ENCODE measurements at regions not wholly inside any gene's neighbourhood (a gene's known extent, or its start where the extent isn't known, plus 50 kb on each side); places are given as distances from the start of the nearest gene placed in this dataset.

- TF ChIP-seq EZH2 (IDR thresholded peaks at IDR 0.05; ENCODE audit: low read depth, unreplicated experiment), result no peak
- TF ChIP-seq EZH2phosphoT487 (IDR thresholded peaks at IDR 0.05; ENCODE audit: unreplicated experiment), result no peak
- no peak for TF ChIP-seq ZNF331 (CRISPR knock-in tag; IDR thresholded peaks at IDR 0.05; ENCODE audit: low read depth)
- 0 out of 2 replicates have a peak, but pooled peaks have one; percentile 20 for TF ChIP-seq CREB1 (CRISPR knock-in tag; IDR thresholded peaks at IDR 0.05; ENCODE audit: low read depth)
These were observed 451.3 kb downstream of the NAF1 start (continued) for GRCh38 chr4:162715401-162715800.

GRCh38 chr4:162707962-162708361 lies 458.7 kb downstream of the NAF1 start:
- Mint-ChIP-seq H3K4me1 (no peaks in the 10 kb centered on the region), H3K4me3 (no peak overlapping the region), H3K36me3 (ENCODE audit: low read depth) (peaks cover 38% of the 10 kb centered on the region), H3K27ac (no peak overlapping the region), H3K9me3 (peaks cover 46% of the 10 kb centered on the region), H3K27me3 (ENCODE audit: insufficient read depth, low read depth, poor library complexity) (peaks cover 7% of the 10 kb centered on the region)
- Histone ChIP-seq H3K27me3 (ENCODE audit: insufficient read depth) (no peaks in the 10 kb centered on the region), H3K79me2 (replicated peaks; ENCODE audit: insufficient read depth) (no peaks in the 10 kb centered on the region), H4K20me1 (replicated peaks; ENCODE audit: insufficient read depth) (no peaks in the 10 kb centered on the region), H3K4me2 (no peak overlapping the region), H3K36me3 (ENCODE audit: insufficient read depth) (0 out of 2 replicates have a peak, but pooled peaks cover 2% of the 10 kb centered on the region), H3K4me1 (ENCODE audit: insufficient read depth) (no peaks in the 10 kb centered on the region), H2AFZ (no peak overlapping the region), H3K9me2 (ENCODE audit: insufficient read depth) (no peaks in the 10 kb centered on the region), H3K4me3 (no peak overlapping the region), H3F3A (replicated peaks; ENCODE audit: low read depth) (no peaks in the 10 kb centered on the region), H3K27ac (ENCODE audit: low read depth) (no peak overlapping the region)
- no peak for DNase-seq (ENCODE audit: low spot score)
- TF ChIP-seq ZNF462 (CRISPR knock-in tag; IDR thresholded peaks at IDR 0.05), result no peak
- TF ChIP-seq EZH2 (IDR thresholded peaks at IDR 0.05; ENCODE audit: low read depth, unreplicated experiment), result no peak
- TF ChIP-seq JUNB (IDR thresholded peaks at IDR 0.05; ENCODE audit: unreplicated experiment), result no peak
- TF ChIP-seq STAT1 (IDR thresholded peaks at IDR 0.05; ENCODE audit: unreplicated experiment), result no peak
- TF ChIP-seq REST (IDR thresholded peaks at IDR 0.05; ENCODE audit: unreplicated experiment), result no peak
- no peak for TF ChIP-seq NANOG (IDR thresholded peaks at IDR 0.05; ENCODE audit: borderline replicate concordance)
- TF ChIP-seq CREB1 (CRISPR knock-in tag; IDR thresholded peaks at IDR 0.05; ENCODE audit: low read depth), result no peak
- no peak for TF ChIP-seq ZNF114 (CRISPR knock-in tag; IDR thresholded peaks at IDR 0.05)
- no peak for TF ChIP-seq POLR2AphosphoS5 (IDR thresholded peaks at IDR 0.05; ENCODE audit: low read depth)
- no peak for TF ChIP-seq ZNF331 (CRISPR knock-in tag; IDR thresholded peaks at IDR 0.05; ENCODE audit: low read depth)
- TF ChIP-seq EZH2phosphoT487 (IDR thresholded peaks at IDR 0.05; ENCODE audit: unreplicated experiment), result no peak
- no peak for TF ChIP-seq CTCF (conservative IDR thresholded peaks at IDR 0.05; ENCODE audit: low read depth in 2 of 2)
- no peak for TF ChIP-seq ETS1 (IDR thresholded peaks at IDR 0.05)
- no peak for ATAC-seq
